GM12873 (cell line): ENCODE measurements at regions not wholly inside any gene's neighbourhood (a gene's known extent, or its start where the extent isn't known, plus 50 kb on each side); places are given as distances from the start of the nearest gene placed in this dataset.

Experiments used
- CTCF ChIP-seq: IDR thresholded peaks from 2 replicates; pipeline ENCODE4 v1.5.1; 2012; ENCODE audit warnings: low read depth, mild to moderate bottlenecking, moderate library complexity, low read length, control low read depth; ENCODE audit not compliant: insufficient read depth; ENCODE audit errors: missing control alignments

GRCh38 chr21:27467366-27467765, 500.5 kb upstream of the ADAMTS5 start:
- TF ChIP-seq CTCF, result no peak

GRCh38 chr21:27466140-27466539, 499.3 kb upstream of the ADAMTS5 start:
- TF ChIP-seq CTCF, result no peak

GRCh38 chr21:27464648-27465047, 497.8 kb upstream of the ADAMTS5 start:
- no peak for TF ChIP-seq CTCF

- TF ChIP-seq CTCF, result no peak
These were observed 495.8 kb upstream of the ADAMTS5 start for GRCh38 chr21:27462726-27463125.

- TF ChIP-seq CTCF, result no peak
These were observed 487.3 kb upstream of the ADAMTS5 start for GRCh38 chr21:27454234-27454633.

GRCh38 chr21:27451116-27451515, 484.2 kb upstream of the ADAMTS5 start:
- no peak for TF ChIP-seq CTCF

GRCh38 chr21:27450216-27450615, 483.3 kb upstream of the ADAMTS5 start:
- no peak for TF ChIP-seq CTCF
